Skin epidermis (tissue), 12 donors: ENCODE measurements at regions not wholly inside any gene's neighbourhood (a gene's known extent, or its start where the extent isn't known, plus 50 kb on each side); places are given as distances from the start of the nearest gene placed in this dataset.
A peak's percentile ranks its signal among the peaks of the same experiment; 100 is the strongest.
"Not testable (repeated sequence)": the region's sequence is repeated elsewhere in the genome, so short reads cannot be mapped to it uniquely, and the experiment has no call there.

Experiments
- H3K27ac ChIP-seq, 21 experiments: fragments of 200-600 bp; sonication (generic) in 11 of 21; one replicate each; pipeline ENCODE4 v1.5.0; 2020; ENCODE audit warnings: mild to moderate bottlenecking in 3 of 21, inconsistent platforms in 2 of 21, moderate library complexity in 2 of 21
- H3K4me3 ChIP-seq, 7 experiments: fragments of 200-600 bp; sonication (generic) in 2 of 7; one replicate each; pipeline ENCODE4 v1.5.0; 2020; ENCODE audit warnings: inconsistent platforms in 2 of 7, mild to moderate bottlenecking in 2 of 7, moderate library complexity in 1 of 7

GRCh38 chr3:59518283-59519055, 468.6 kb upstream of the CFAP20DC start:
- H3K4me3 ChIP-seq: no peak overlapping the region
- no peak overlapping the region for H3K27ac ChIP-seq

- no peak overlapping the region for H3K4me3 ChIP-seq
Observed at GRCh38 chr3:59517388-59517787, 467.6 kb upstream of the CFAP20DC start.

DNA sequence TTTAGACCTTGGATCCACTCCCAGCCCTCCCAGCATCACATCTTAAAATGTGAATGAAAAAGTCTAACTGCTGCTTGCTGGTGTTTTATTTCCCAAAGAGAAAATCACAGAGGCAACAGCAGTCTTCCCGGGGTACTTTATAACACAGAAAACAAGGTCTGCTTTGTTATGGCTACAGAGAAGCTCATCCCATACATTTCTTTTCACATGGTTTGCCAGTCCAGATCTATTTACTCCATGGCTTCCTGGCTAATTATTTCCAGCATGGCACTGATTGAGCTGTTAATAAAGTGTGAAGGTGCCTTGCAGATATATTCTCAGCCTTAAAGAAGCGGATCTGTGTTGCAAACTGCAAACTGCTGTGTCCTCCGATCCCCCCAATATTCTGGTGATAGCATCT, 466.1 kb upstream of the CFAP20DC start:
- no peak overlapping the region for H3K27ac ChIP-seq
- H3K4me3 ChIP-seq: no peak overlapping the region

More at GRCh38 chr3:59517388-59517787, 467.6 kb upstream of the CFAP20DC start:
- H3K27ac ChIP-seq: no peak overlapping the region

- Histone ChIP-seq H3K27ac (peak overlapping the region in 1 of 21 experiments; percentile 12), H3K4me3 (no peak overlapping the region)
Observed at GRCh38 chr3:59514865-59515482, 465.1 kb upstream of the CFAP20DC start.

GRCh38 chr3:59513570-59513969, 463.7 kb upstream of the CFAP20DC start:
- H3K27ac ChIP-seq: no peak overlapping the region
- no peak overlapping the region for H3K4me3 ChIP-seq

DNA sequence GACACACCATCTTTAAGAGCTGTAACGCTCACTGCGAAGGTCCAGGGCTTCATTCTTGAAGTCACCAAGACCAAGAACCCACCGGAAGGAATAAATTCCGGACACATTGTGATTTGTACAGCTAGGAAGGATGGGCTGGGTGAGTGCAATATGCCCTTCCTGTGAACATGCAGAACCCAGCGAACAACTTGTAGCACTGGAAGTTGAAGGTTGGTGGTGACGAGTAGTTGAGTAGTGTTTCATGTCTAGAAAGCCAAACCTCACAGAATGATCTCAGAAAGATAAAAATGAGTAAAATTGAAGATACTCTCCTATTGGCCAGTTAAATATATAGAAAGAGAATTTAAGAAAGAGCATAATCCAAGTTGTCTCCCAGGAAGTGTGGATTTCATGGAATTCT, 462.2 kb upstream of the CFAP20DC start:
- H3K4me3 ChIP-seq: no peak overlapping the region
- no peak overlapping the region for H3K27ac ChIP-seq

- Histone ChIP-seq H3K4me3 (no peak overlapping the region), H3K27ac (no peak overlapping the region)
Observed at GRCh38 chr3:59510576-59510975, 460.8 kb upstream of the CFAP20DC start.

DNA sequence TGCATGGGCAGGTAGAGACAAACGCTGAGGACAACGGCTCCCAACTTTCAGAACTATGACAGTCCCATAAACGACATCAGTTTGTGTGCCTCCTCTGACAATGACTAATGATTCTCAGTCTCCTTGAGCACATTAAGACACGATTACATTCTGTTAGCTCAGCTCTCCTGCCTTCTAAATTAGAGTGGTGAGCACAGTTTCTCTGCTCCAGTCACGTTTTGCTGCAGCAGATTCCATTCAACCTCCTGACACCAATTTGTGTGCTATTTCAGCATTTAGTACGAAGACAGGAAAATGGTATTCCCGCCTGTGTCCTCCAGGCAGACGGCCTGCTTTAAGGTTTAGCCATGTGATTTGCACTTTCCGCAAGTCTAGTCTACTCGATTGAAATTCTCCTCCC, 458.4 kb upstream of the CFAP20DC start:
- no peak overlapping the region for H3K4me3 ChIP-seq
- no peak overlapping the region for H3K27ac ChIP-seq

- H3K27ac ChIP-seq: no peak overlapping the region
Observed at GRCh38 chr3:59506191-59506590, 456.4 kb upstream of the CFAP20DC start.

DNA sequence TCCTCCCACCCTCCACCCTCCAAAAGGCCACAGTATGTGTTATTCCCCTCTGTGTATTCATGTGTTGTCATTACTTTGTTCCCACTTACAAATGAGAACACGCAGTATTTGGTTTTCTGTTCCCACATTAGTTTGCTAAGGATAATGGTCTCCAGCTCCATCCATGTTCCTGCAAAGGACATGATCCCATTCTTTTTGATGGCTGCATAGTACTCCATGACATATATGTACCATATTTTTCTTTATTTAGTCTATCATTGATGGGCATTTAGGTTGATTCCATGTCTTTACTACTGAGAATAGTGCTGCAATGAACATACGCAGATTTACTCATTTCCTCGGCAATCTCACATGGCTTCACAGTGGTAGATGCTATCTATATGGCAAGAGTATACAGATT, 453.6 kb upstream of the CFAP20DC start:
- Histone ChIP-seq H3K4me3 (no peak overlapping the region), H3K27ac (no peak overlapping the region)

More at GRCh38 chr3:59506191-59506590, 456.4 kb upstream of the CFAP20DC start:
- H3K4me3 ChIP-seq: no peak overlapping the region

- no peak overlapping the region for H3K27ac ChIP-seq
- H3K4me3 ChIP-seq: no peak overlapping the region
Observed at GRCh38 chr3:59502806-59503205, 453.0 kb upstream of the CFAP20DC start.

GRCh38 chr3:59499954-59500353, 450.1 kb upstream of the CFAP20DC start:
- no peak overlapping the region for H3K27ac ChIP-seq
- H3K4me3 ChIP-seq: no peak overlapping the region

DNA sequence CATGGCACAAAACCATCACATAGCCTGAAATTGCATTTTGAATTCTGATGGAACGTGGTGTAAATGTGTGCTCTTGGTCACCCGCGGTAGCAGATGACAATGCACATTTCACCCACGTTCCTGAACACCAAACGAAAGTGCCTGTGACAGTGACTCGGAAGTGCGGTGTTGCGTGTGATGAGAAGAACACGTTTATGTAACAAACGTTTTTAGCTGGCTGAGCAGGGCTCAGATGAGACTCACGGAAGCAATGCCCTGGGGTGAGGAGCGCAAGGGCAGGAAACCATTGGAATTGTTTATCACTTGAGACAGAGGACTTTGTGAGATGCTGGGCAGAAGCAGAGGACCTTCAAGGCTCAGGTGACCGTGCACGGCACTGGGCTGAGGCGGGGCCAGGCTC, 449.2 kb upstream of the CFAP20DC start:
- no peak overlapping the region for H3K27ac ChIP-seq

GRCh38 chr3:59496250-59496649, 446.4 kb upstream of the CFAP20DC start:
- H3K27ac ChIP-seq: no peak overlapping the region
- no peak overlapping the region for H3K4me3 ChIP-seq

More for the DNA sequence above, 449.2 kb upstream of the CFAP20DC start:
- H3K4me3 ChIP-seq: no peak overlapping the region

DNA sequence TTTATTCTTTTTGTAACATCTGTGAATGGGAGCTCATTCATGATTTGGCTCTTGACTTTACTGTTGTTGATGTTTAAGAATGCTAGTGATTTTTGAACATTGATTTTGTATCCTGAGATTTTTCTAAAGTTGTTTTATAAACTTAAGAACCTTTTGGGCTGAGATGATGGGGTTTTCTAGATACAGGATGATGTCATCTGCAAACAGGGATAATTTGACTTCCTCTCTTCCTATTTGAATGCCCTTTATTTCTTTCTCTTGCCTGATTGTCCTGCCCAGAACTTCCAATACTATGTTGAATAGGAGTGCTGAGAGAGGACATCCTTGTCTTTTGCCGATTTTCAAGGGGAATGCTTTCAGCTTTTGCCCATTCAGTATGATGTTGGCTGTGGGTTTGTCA, 445.1 kb upstream of the CFAP20DC start:
- H3K4me3 ChIP-seq, H3K27ac ChIP-seq: not testable (repeated sequence)

DNA sequence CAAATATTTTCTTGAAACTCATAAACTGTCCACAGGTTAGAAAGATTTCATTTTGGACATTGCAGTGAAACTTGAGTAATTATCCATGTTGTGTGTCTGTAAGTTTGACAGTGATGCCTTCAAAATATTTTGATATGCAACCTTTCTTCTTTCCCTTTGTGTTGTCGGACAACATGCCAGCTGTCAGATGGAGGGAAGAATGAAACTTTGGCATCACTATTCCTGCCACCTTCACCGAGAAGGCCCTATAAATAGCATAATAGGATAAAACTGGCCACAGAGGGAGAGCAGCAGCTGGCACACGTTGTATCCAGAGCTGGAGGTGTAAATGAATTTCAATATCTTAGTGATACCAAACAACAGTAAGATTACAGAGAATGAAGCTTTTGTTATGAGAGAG, 436.7 kb upstream of the CFAP20DC start:
- Histone ChIP-seq H3K4me3 (no peak overlapping the region), H3K27ac (no peak overlapping the region)

- Histone ChIP-seq H3K4me3 (no peak overlapping the region), H3K27ac (peak overlapping the region in 1 of 21 experiments; percentile 35)
Observed at GRCh38 chr3:59483191-59483590, 433.4 kb upstream of the CFAP20DC start.

- Histone ChIP-seq H3K27ac (peak overlapping the region in 1 of 21 experiments; percentile 35), H3K4me3 (no peak overlapping the region)
Observed at GRCh38 chr3:59482684-59483083, 432.9 kb upstream of the CFAP20DC start.

DNA sequence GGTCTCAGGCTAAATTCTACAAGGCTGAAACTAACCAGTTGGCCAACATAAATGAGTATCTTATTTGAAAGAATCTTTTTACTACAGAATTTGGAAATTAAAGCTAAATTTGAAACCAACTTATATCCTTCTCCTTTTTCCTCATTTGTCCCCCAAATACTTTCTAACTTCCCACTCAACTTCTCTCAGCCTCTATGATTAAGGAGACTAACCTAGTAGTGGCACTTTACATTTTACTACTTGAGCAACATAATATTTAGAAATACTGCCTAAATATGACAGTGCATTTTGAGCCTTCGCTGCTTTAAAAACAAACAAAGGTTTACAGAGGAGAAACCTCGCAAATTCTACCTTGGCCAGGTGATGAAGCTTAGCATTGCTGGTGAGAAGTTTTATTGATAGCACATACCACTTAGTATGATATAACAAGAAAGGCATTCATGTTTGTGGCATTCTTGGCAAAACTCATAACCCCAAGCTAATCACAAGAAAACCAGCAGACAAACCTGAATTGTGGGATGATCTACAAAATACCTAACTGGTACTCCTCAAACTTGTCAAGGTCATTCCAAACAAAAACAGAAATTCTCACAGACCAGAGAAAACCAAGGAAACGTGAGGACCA, 432.1 kb upstream of the CFAP20DC start:
- peak overlapping the region in 1 of 21 experiments; percentile 1 for H3K27ac ChIP-seq
- H3K4me3 ChIP-seq: no peak overlapping the region

DNA sequence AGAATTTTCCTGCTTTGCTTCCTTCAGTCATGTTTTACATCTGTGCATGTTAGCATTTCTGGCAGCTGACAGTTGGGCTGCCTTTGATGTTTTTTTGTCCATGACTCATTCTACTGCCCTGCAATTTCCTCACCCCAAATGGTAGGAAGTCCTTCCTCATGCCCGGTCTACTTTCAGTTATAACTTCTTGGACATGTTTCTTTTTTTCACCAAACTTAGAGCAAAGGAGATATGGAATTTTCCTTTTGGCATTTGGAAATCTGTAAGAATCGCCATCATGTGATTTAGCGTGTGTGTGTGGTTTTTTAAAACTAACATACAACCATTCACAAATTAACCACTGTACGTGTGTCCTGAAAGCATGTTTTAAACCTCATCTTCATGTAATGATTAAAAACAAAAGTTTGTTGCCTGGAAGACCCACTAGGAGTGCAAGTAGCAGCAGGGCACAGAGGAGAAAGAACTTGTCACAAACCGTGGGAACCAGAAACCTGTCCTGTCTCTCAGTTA, 430.7 kb upstream of the CFAP20DC start:
- H3K4me3 ChIP-seq: no peak overlapping the region
- H3K27ac ChIP-seq: peak overlapping the region in 3 of 21 experiments; percentile 29 to 58 (median 31)

DNA sequence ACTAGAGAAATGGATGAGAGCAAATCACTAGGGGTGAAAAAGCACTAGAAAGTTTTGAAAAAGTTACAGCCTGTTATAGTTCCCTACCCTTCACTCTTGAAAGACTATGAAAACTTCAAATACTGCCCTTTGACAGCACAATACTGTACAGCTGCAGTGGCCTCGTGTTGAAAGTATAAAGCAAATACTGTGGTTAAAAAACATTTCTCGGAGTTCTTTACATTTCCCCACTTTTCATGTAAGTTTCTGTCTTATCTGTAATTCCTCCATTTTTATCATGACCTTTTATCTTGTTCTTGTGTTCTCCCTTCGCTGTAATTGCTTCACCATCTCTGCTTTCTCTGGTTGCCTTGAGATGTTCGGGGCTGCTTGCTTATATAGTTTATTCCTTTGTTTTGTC, 423.8 kb upstream of the CFAP20DC start:
- Histone ChIP-seq H3K4me3 (no peak overlapping the region), H3K27ac (no peak overlapping the region)
